HT1080 (cell line): ENCODE measurements at regions not wholly inside any gene's neighbourhood (a gene's known extent, or its start where the extent isn't known, plus 50 kb on each side); places are given as distances from the start of the nearest gene placed in this dataset.

ENCODE experiments used
- DNase-seq: peaks from one replicate; pipeline ENCODE4 v3.0.0-alpha.2; 2015; ENCODE audit warnings: low read depth

- DNase-seq = no peak
Measured at GRCh38 chr18:44396550-44396949, 284.1 kb upstream of the SETBP1 start.

DNA sequence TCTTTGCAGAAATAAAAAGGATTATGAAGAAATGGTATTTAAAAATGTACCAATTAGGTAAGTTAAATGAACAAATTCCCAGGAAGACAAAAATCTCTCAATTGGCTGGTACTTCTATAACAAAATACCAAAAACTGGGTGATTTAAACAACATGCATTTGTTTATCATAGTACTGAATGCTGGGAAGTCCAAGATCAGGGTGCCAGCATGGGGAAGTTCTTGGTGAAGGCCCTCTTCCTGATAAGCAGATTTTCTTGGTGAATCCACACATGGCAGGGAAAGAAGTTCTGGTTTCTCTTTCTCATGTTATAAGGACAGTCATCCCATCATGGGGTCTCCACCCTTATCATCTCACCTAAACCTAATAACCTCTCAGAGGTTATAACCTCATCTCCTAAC lies 271.6 kb upstream of the SETBP1 start:
- no peak for DNase-seq

DNA sequence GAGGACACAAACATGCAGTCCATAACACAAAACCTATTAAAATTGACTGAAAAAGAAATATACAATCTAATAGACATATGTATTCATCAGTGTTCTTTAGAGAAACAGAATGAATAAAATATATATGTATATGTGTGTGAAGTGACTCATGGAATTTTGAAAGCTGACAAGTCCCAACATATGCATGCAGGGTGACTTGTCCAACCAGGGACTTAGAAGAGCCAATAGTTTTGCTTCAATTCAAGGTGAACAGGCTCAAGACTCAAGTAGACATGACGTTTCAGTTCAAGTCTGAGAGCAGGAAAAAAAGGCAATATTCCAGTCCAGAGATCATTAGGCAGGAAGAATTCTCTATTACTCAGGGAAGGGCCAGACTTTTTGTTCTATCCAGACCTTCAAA lies 271.2 kb upstream of the SETBP1 start:
- no peak for DNase-seq

- DNase-seq = no peak
Measured at GRCh38 chr18:44410740-44411139, 269.9 kb upstream of the SETBP1 start.

GRCh38 chr18:44411262-44411905 lies 269.3 kb upstream of the SETBP1 start:
- DNase-seq = no peak

GRCh38 chr18:44411976-44412375 lies 268.7 kb upstream of the SETBP1 start:
- DNase-seq = no peak

DNA sequence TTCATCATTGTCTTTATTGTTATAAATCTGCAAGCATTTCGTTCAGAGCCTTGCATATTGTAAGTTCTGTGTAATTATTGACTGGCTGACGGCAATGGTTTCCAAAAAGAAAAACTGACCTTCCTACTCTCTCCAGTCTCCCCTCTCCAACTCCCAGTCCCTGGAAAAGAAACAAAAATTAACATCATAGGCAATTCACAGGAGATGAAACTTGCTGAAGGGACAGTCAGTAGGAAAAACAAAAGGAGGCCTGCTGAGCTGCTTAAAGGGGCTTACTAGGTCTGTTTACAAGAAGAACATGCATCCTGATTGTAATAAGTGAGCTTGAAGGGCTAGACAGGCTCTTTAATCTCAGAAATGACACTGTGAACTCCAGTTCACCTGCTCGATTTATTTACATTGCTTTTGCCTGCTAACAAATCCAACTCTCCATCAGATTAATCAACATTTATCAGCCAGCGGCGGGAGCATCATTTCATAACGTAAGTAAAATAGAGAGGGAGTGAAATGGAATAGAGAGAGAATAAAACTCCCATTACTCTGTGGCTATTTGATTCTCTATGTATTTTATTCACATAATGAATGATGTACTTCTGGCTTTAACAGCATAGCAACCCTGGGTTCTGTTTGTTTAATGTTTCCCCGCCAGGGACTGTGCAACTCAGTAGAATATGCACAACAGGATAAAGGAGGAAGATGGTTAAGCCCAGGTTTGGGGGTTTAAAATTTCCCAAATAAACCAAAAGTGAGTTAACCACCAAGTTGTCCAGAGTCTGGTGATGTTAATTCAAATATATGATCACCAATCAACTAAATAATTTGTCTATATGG lies 256.7 kb upstream of the SETBP1 start:
- no peak for DNase-seq

GRCh38 chr18:44424645-44425035 lies 256.0 kb upstream of the SETBP1 start:
- no peak for DNase-seq

- DNase-seq = no peak
Measured at GRCh38 chr18:44425161-44425560, 255.5 kb upstream of the SETBP1 start.

- DNase-seq = no peak
Measured at GRCh38 chr18:44437603-44438002, 243.1 kb upstream of the SETBP1 start.

- no peak for DNase-seq
Measured at GRCh38 chr18:44450226-44450625, 230.5 kb upstream of the SETBP1 start.

DNA sequence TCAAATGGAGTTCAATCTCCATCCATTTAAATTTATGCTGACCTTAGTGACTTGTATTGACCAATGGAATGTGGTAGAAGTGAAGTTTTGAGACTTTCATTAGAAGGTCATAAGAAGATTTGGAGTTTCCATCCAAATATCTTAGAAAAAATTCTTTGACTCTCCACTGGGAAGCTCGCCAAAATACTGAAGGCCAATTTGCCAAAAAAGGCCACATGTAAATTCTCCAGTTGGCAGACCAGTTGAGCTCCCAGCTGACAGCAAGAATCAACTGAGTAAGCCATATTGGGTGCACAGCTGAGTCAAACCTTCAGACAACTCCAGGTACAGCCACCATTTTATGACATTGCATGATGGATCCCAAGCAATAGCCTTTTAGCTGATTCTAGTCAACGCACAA lies 228.3 kb upstream of the SETBP1 start:
- DNase-seq = no peak

DNA sequence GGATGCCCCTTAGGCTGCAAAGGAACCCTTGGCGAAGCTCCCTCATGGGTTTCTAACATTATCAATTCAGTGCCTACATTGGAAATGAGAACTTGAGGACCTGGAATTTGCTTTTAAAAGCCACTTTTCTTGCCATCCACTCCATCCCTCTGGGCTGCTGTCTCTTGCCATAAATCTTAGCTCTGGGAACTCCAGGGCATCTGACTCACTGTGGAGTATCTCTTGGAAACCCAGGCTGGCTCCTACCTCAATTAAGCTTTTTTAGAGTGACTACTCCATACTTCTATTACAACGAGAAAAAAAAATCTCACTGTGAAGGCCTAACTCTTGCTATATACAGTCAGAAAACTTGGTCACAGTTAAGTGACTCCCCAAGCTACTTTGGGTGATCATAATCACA lies 227.2 kb upstream of the SETBP1 start:
- no peak for DNase-seq

DNA sequence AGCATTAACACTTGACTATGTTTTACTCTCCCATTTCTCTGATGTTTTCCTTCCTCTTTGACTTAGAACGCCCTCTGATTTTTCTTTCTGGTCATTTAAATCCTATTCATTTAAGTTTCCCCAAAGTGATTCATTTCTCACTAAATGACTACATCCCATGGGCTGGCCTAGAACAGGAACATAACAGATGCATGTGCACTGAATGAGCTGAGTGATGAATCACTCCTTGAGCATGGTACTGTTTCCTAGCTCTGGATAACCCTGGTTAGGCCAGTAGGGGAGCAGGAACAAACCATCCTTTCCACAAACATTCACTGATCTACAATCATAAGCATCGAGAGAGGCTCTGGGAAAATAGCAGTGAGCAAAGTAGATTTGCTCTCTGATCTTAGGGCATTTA lies 221.9 kb upstream of the SETBP1 start:
- peak; percentile 77 for DNase-seq

GRCh38 chr18:44464398-44465180 lies 216.1 kb upstream of the SETBP1 start:
- peak; percentile 8 for DNase-seq

DNA sequence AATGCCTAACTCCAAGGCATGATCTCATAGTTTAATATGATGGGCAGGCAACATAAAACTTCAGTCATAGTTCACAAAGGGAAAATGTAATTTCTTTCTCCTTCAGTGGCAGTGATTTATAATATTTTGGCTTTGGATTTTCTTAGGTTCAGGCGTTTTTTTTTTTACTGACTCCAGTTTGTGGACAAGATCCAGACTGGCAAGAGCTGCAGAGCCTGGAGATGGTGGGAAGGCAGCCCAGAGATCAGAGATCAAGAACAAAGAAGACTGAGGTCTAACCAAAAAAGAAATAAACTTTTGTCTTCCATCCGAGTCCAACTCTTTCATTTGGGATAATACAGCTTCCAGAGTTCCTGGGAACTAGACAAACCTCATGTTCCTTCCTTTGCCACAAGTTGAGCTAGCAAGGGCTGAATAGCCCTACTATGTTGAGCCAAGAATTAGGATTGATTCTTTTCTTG lies 215.3 kb upstream of the SETBP1 start:
- no peak for DNase-seq

DNA sequence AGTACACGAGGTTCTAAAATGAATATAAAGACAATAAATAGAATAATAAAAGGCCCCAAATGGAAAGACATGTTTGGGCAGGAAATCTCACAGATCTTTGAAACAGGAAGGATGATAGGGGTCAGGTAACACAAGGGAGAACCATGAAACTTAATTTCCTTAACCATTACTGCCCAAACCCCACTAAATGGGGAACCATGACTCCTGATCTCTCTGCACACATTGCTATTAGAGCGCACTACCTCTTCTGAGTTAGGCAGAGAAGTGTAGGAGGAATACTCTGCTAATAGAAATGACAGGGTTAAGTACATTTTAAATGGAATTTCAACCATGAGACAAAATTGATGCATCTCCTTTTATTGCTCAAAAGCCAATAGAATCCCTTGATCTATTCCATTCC lies 213.7 kb upstream of the SETBP1 start:
- DNase-seq = no peak

- DNase-seq = no peak
Measured at GRCh38 chr18:44467718-44468117, 213.0 kb upstream of the SETBP1 start.

GRCh38 chr18:44473394-44474066 lies 207.2 kb upstream of the SETBP1 start:
- DNase-seq = no peak

- DNase-seq = no peak
Measured at GRCh38 chr18:44474067-44474411, 206.6 kb upstream of the SETBP1 start.

- no peak for DNase-seq
Measured at GRCh38 chr18:44474591-44474990, 206.1 kb upstream of the SETBP1 start.

DNA sequence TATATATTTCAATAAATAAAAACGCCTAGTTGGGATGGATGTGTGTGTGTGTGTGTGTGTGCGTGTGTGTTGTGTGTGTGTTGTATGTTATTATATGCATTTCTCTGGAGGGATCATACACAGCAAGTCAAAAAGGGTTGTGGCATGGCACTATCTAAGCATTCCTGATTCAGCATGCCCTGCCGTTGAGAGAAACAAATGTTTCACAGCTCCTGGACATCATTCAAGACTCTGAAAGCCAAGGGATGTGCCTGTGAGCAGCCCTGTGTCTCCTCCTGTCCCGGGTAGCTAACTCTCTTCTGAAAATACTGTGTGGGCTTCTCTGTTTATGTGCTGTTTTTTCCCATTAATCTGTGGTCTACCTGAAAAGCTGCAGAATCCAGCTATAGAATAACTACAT lies 197.9 kb upstream of the SETBP1 start:
- DNase-seq = no peak
